SK-N-SH (cell line): ENCODE measurements at regions not wholly inside any gene's neighbourhood (a gene's known extent, or its start where the extent isn't known, plus 50 kb on each side); places are given as distances from the start of the nearest gene placed in this dataset.
"Not testable (repeated sequence)": the region's sequence is repeated elsewhere in the genome, so short reads cannot be mapped to it uniquely, and the experiment has no call there.

ENCODE experiments used
- CTCF ChIA-PET: fragments of 300-600, 350-600 bp; formaldehyde crosslinking; extraction: SDS; loops from one replicate; lab custom pipeline; 2021; lab: Yijun Ruan, JAX
- POLR2A ChIA-PET: fragments of 350-600 bp; sonication (Branson Sonifier 250); formaldehyde crosslinking; extraction: SDS; loops from one replicate; lab custom pipeline; 2020; ENCODE audit warnings: antibody characterized with exemption, inconsistent platforms; lab: Yijun Ruan, JAX
- DNase-seq: peaks from one replicate; pipeline ENCODE4 v3.0.0; 2012
- H2AFZ ChIP-seq: fragments of 200-600 bp; sonication (generic); 2 replicates; pipeline ENCODE4 v1.8.1; 2016; ENCODE audit warnings: antibody characterized with exemption, mild to moderate bottlenecking, low read depth
- H3F3A ChIP-seq: fragments of 200-600 bp; sonication (generic); replicated peaks from 2 replicates; pipeline ENCODE3; 2016; ENCODE audit warnings: antibody characterized with exemption, mild to moderate bottlenecking; ENCODE audit not compliant: insufficient read depth
- H3K27ac ChIP-seq, 2 experiments: fragments of 200-500 bp in 1 of 2; fragments of 200-600 bp in 1 of 2; sonication (Bioruptor generic) in 1 of 2; sonication (generic), shearing (Covaris generic) in 1 of 2; 2 replicates each; pipeline versions ENCODE4 v1.5.1 to v1.6.1; 2014 to 2016; ENCODE audit warnings: low read depth in 2 of 2, inconsistent platforms in 1 of 2, low read length in 1 of 2, mild to moderate bottlenecking in 1 of 2, mixed read lengths in 1 of 2
- H3K27me3 ChIP-seq: fragments of 200-600 bp; sonication (generic), shearing (Covaris generic); 2 replicates; pipeline ENCODE4 v1.6.1; 2016; ENCODE audit warnings: mixed run types; ENCODE audit not compliant: insufficient read depth
- H3K36me3 ChIP-seq, 2 experiments: fragments of 200-500 bp in 1 of 2; fragments of 200-600 bp in 1 of 2; sonication (Bioruptor generic) in 1 of 2; sonication (generic) in 1 of 2; replicated peaks in 1 of 2; 2 replicates each; pipeline versions ENCODE3 to v1.5.1; 2014 to 2016; ENCODE audit warnings: low read length in 1 of 2, mild to moderate bottlenecking in 1 of 2; ENCODE audit not compliant: insufficient read depth in 2 of 2, control insufficient read depth in 1 of 2
- H3K4me1 ChIP-seq, 2 experiments: fragments of 200-500 bp in 1 of 2; fragments of 200-600 bp in 1 of 2; sonication (Bioruptor generic) in 1 of 2; sonication (generic), shearing (Covaris generic) in 1 of 2; 2 replicates each; pipeline versions ENCODE4 v1.5.1 to v1.6.1; 2014 to 2016; ENCODE audit warnings: low read depth in 1 of 2, low read length in 1 of 2, mixed run types in 1 of 2; ENCODE audit not compliant: insufficient read depth in 2 of 2, control insufficient read depth in 1 of 2
- H3K4me2 ChIP-seq: fragments of 200-600 bp; sonication (generic), shearing (Covaris generic); 2 replicates; pipeline ENCODE4 v1.6.1; 2017; ENCODE audit warnings: mixed run types
- H3K4me3 ChIP-seq, 2 experiments: fragments of 200-500 bp in 1 of 2; fragments of 200-600 bp in 1 of 2; sonication (Bioruptor generic) in 1 of 2; sonication (generic), shearing (Covaris generic) in 1 of 2; 2 replicates each; pipeline versions ENCODE4 v1.5.1 to v1.8.1; 2014 to 2016; ENCODE audit warnings: low read depth in 2 of 2, inconsistent platforms in 1 of 2, low read length in 1 of 2, mild to moderate bottlenecking in 1 of 2, mixed read lengths in 1 of 2, moderate library complexity in 1 of 2
- H3K79me2 ChIP-seq: fragments of 200-600 bp; sonication (generic); 2 replicates; pipeline ENCODE4 v1.8.1; 2017; ENCODE audit warnings: mild to moderate bottlenecking; ENCODE audit not compliant: insufficient read depth
- H3K9ac ChIP-seq: fragments of 200-600 bp; sonication (generic); 2 replicates; pipeline ENCODE4 v1.6.1; 2017; ENCODE audit warnings: mixed run types
- H3K9me2 ChIP-seq: fragments of 200-600 bp; sonication (generic); 2 replicates; pipeline ENCODE4 v1.6.1; 2017; ENCODE audit warnings: mixed run types
- H3K9me3 ChIP-seq: fragments of 200-600 bp; sonication (generic); 2 replicates; pipeline ENCODE4 v1.6.1; 2017; ENCODE audit warnings: mixed run types, mild to moderate bottlenecking, moderate library complexity
- H4K20me1 ChIP-seq: fragments of 200-600 bp; sonication (generic); 2 replicates; pipeline ENCODE4 v1.6.1; 2017; ENCODE audit warnings: mild to moderate bottlenecking, mixed run types; ENCODE audit not compliant: insufficient read depth
- ELF1 ChIP-seq: IDR thresholded peaks from 2 replicates; pipeline ENCODE4 v1.4.0; 2012
- EP300 ChIP-seq, 2 experiments: IDR thresholded peaks; 2 replicates each; pipeline versions ENCODE4 v1.4.0 to v1.6.1; 2012; ENCODE audit warnings: borderline replicate concordance in 1 of 2, low read depth in 1 of 2, low read length in 1 of 2
- EZH2phosphoT487 ChIP-seq: fragments of 200-600 bp; sonication (generic); IDR thresholded peaks from 2 replicates; pipeline ENCODE4 v1.6.1; 2017; ENCODE audit warnings: low read depth, mixed run types, mild to moderate bottlenecking, antibody characterized with exemption, moderate library complexity, borderline replicate concordance
- MXI1 ChIP-seq: IDR thresholded peaks from 2 replicates; pipeline ENCODE4 v1.6.1; 2012; ENCODE audit warnings: mild to moderate bottlenecking, low read depth, low read length, improper control_type of control experiment
- POLR2AphosphoS5 ChIP-seq: IDR thresholded peaks from 2 replicates; pipeline ENCODE4 v1.6.1; 2012; ENCODE audit warnings: low read depth, low read length
- RFX5 ChIP-seq: IDR thresholded peaks from 2 replicates; pipeline ENCODE4 v1.6.1; 2012; ENCODE audit warnings: mild to moderate bottlenecking, improper control_type of control experiment, low read length
- RXRA ChIP-seq: IDR thresholded peaks from 2 replicates; pipeline ENCODE4 v1.4.0; 2012; ENCODE audit warnings: low read depth, mild to moderate bottlenecking, borderline replicate concordance
- SIN3A ChIP-seq: IDR thresholded peaks from 2 replicates; pipeline ENCODE4 v1.6.1; 2012; ENCODE audit warnings: low read depth, mild to moderate bottlenecking, low read length, moderate library complexity, borderline replicate concordance
- USF1 ChIP-seq: IDR thresholded peaks from 2 replicates; pipeline ENCODE4 v1.4.0; 2012; ENCODE audit warnings: low read depth, borderline replicate concordance
- YY1 ChIP-seq: IDR thresholded peaks from 2 replicates; pipeline ENCODE4 v1.4.0; 2012; ENCODE audit warnings: low read depth, mild to moderate bottlenecking
- WGBS: methylation state at CpG from one replicate; pipeline ENCODE4 v1.1.6; 2017; ENCODE audit warnings: low lambda C conversion rate; 5-methylcytosine and 5-hydroxymethylcytosine counted together
- TF ChIP-seq, protein P1 (sequence below): IDR thresholded peaks from 2 replicates; pipeline ENCODE4 v1.4.0; 2012; ENCODE audit warnings: low read depth
- TF ChIP-seq, protein P2 (sequence below): IDR thresholded peaks from 2 replicates; pipeline ENCODE4 v1.6.1; 2012; ENCODE audit warnings: mild to moderate bottlenecking, low read depth, low read length, moderate library complexity

DNA sequence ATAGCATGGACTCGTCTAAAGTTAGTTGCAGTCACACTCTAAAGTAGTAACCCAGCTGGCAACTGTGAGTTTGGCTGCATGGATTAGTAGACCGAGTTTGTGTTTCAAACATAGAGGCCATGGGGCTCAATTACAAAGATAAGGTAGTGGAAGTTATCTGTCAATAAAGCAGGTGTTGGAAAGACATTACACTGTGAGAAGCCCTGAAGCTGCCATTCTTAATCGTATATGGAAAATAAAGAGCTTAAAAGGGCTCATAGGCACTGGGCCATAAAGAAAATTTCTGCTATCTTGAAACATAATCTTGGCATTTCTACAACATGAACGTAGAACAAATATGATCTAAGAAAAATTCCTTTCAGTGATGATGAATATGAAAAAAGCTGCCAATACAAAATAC is 837.7 kb downstream of the REEP3 start:
- no peaks in the 10 kb centered on the region for H3F3A ChIP-seq
- no peaks in the 10 kb centered on the region for H3K9me3 ChIP-seq
- H3K4me3 ChIP-seq, result no peak overlapping the region
- TF ChIP-seq POLR2AphosphoS5 (no peak), EZH2phosphoT487 (no peak), RFX5 (no peak), MXI1 (no peak), YY1 (no peak), EP300 (IDR thresholded peaks at IDR 0.05; ENCODE audit: borderline replicate concordance in 1 of 2, low read depth in 1 of 2, low read length in 1 of 2) (no peak), ELF1 (no peak), SIN3A (no peak), USF1 (no peak), RXRA (no peak)
- TF ChIP-seq, protein P1, sequence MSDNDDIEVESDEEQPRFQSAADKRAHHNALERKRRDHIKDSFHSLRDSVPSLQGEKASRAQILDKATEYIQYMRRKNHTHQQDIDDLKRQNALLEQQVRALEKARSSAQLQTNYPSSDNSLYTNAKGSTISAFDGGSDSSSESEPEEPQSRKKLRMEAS, result no peak
- TF ChIP-seq, protein P2, sequence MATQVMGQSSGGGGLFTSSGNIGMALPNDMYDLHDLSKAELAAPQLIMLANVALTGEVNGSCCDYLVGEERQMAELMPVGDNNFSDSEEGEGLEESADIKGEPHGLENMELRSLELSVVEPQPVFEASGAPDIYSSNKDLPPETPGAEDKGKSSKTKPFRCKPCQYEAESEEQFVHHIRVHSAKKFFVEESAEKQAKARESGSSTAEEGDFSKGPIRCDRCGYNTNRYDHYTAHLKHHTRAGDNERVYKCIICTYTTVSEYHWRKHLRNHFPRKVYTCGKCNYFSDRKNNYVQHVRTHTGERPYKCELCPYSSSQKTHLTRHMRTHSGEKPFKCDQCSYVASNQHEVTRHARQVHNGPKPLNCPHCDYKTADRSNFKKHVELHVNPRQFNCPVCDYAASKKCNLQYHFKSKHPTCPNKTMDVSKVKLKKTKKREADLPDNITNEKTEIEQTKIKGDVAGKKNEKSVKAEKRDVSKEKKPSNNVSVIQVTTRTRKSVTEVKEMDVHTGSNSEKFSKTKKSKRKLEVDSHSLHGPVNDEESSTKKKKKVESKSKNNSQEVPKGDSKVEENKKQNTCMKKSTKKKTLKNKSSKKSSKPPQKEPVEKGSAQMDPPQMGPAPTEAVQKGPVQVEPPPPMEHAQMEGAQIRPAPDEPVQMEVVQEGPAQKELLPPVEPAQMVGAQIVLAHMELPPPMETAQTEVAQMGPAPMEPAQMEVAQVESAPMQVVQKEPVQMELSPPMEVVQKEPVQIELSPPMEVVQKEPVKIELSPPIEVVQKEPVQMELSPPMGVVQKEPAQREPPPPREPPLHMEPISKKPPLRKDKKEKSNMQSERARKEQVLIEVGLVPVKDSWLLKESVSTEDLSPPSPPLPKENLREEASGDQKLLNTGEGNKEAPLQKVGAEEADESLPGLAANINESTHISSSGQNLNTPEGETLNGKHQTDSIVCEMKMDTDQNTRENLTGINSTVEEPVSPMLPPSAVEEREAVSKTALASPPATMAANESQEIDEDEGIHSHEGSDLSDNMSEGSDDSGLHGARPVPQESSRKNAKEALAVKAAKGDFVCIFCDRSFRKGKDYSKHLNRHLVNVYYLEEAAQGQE, result no peak
- H3K9me2 ChIP-seq, result no peaks in the 10 kb centered on the region
- H3K4me2 ChIP-seq, result no peak overlapping the region
- H3K79me2 ChIP-seq, result no peaks in the 10 kb centered on the region
- H4K20me1 ChIP-seq, result no peaks in the 10 kb centered on the region
- no peak for DNase-seq
- H3K27me3 ChIP-seq, result no peaks in the 10 kb centered on the region
- CTCF ChIA-PET, result no interaction called here
- no peak overlapping the region for H3K9ac ChIP-seq
- H3K4me1 ChIP-seq, result no peaks in the 10 kb centered on the region
- POLR2A ChIA-PET, result no interaction called here
- WGBS, result 21% methylated on average over 4 of the region's 4 CpGs
- H3K27ac ChIP-seq, result no peak overlapping the region
- no peak overlapping the region for H2AFZ ChIP-seq
- H3K36me3 ChIP-seq, result no peaks in the 10 kb centered on the region

DNA sequence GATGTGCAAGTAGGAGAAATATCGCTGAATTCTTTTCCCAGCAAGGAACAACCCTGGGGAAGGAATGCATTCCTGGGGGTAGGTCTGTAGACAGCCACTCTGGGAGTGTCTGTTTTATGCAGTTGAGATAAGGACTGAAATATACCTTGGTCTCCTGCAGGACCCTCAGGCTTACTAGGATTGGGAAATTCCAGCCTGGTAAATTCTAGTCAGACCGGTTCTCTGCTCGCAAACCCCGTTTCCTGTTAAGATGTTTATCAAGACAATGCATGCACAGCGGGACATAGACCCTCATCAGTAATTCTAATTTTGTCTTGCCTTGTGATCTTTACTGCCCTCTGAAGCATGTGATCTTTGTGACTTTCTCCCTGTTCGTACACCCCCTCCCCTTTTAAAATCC is 839.0 kb downstream of the REEP3 start:
- H2AFZ ChIP-seq, H3K27ac ChIP-seq, POLR2A ChIA-PET: not testable (repeated sequence)

More for the DNA sequence above, 839.0 kb downstream of the REEP3 start:
- H3K27me3 ChIP-seq, H3K4me1 ChIP-seq, H3K9me3 ChIP-seq, H3F3A ChIP-seq, CTCF ChIA-PET, H3K4me3 ChIP-seq, H3K4me2 ChIP-seq, H3K9ac ChIP-seq, H3K36me3 ChIP-seq, H4K20me1 ChIP-seq, H3K9me2 ChIP-seq, H3K79me2 ChIP-seq, DNase-seq: not testable (repeated sequence)
- WGBS, result 74% methylated on average over 6 of the region's 6 CpGs
